ENCODE measurements at regions not wholly inside any gene's neighbourhood (a gene's known extent, or its start where the extent isn't known, plus 50 kb on each side); places are given as distances from the start of the nearest gene placed in this dataset.
"Not testable (repeated sequence)": the region's sequence is repeated elsewhere in the genome, so short reads cannot be mapped to it uniquely, and the experiment has no call there.

- H3K27ac ChIP-seq, result no peak overlapping the region
- H3K36me3 ChIP-seq, result no peaks in the 10 kb centered on the region
- WGBS, 5 donors, result 56 to 80% (median 62%) methylated on average over 8 of the region's 8 CpGs
- no peak overlapping the region for H3K4me3 ChIP-seq
- DNase-seq, result no peak
- no peaks in the 10 kb centered on the region for H3K4me1 ChIP-seq
- intact Hi-C loops (cut with DNase I; ENCODE audit: low total_unique reads), result no loop called here
- no peaks in the 10 kb centered on the region for H3K27me3 ChIP-seq (replicated peaks in 1 of 7)
- peaks cover 0 to 5% (median 0%) of the 10 kb centered on the region in 8 donors for H3K9me3 ChIP-seq
- TF ChIP-seq POLR2AphosphoS5 (IDR thresholded peaks at IDR 0.05) (no peak), POLR2A (IDR thresholded peaks at IDR 0.05) (no peak), CTCF (IDR thresholded peaks at IDR 0.05 in 8 of 11, conservative IDR thresholded peaks at IDR 0.05 in 3 of 11) (no peak)
Measured at GRCh38 chr2:172260336-172260735, 157.6 kb upstream of the DLX2 start.

- Histone ChIP-seq H3K9me3 (peaks cover 0 to 5% (median 0%) of the 10 kb centered on the region in 8 donors), H3K4me3 (no peak overlapping the region), H3K27me3 (replicated peaks in 1 of 7) (no peaks in the 10 kb centered on the region), H3K27ac (no peak overlapping the region), H3K4me1 (no peaks in the 10 kb centered on the region), H3K36me3 (no peaks in the 10 kb centered on the region)
- TF ChIP-seq POLR2A (IDR thresholded peaks at IDR 0.05), result no peak
- TF ChIP-seq POLR2AphosphoS5 (IDR thresholded peaks at IDR 0.05), result no peak
- no peak for TF ChIP-seq CTCF (IDR thresholded peaks at IDR 0.05 in 8 of 11, conservative IDR thresholded peaks at IDR 0.05 in 3 of 11)
- intact Hi-C loops (cut with DNase I; ENCODE audit: low total_unique reads), result no loop called here
- 71 to 92% (median 90%) methylated on average over 1 of the region's 1 CpG for WGBS, 5 donors
- no peak for DNase-seq
Measured at GRCh38 chr2:172261292-172261691, 158.6 kb upstream of the DLX2 start.

- Histone ChIP-seq H3K4me1 (no peaks in the 10 kb centered on the region), H3K27me3 (replicated peaks in 1 of 7) (no peaks in the 10 kb centered on the region), H3K27ac (no peak overlapping the region), H3K4me3 (no peak overlapping the region), H3K36me3 (no peaks in the 10 kb centered on the region), H3K9me3 (peaks cover 0 to 5% (median 0%) of the 10 kb centered on the region in 8 donors)
- WGBS, 5 donors, result 86 to 94% (median 89%) methylated on average over 2 of the region's 2 CpGs
- no peak for TF ChIP-seq POLR2A (IDR thresholded peaks at IDR 0.05)
- TF ChIP-seq CTCF (IDR thresholded peaks at IDR 0.05 in 8 of 11, conservative IDR thresholded peaks at IDR 0.05 in 3 of 11), result no peak
- no peak for TF ChIP-seq POLR2AphosphoS5 (IDR thresholded peaks at IDR 0.05)
- no peak for DNase-seq
- intact Hi-C loops (cut with DNase I; ENCODE audit: low total_unique reads), result no loop called here
Measured at GRCh38 chr2:172262486-172262885, 159.8 kb upstream of the DLX2 start.

GRCh38 chr2:172264820-172265219 lies 162.1 kb upstream of the DLX2 start:
- H3K4me3 ChIP-seq; H3K9me3 ChIP-seq; H3K27ac ChIP-seq; H3K4me1 ChIP-seq; intact Hi-C loops (cut with DNase I; ENCODE audit: low total_unique reads); DNase-seq; H3K27me3 ChIP-seq (replicated peaks in 1 of 7); H3K36me3 ChIP-seq: not testable (repeated sequence)
- 84 to 94% (median 86%) methylated on average over 2 of the region's 2 CpGs for WGBS, 5 donors

- H3K9me3 ChIP-seq; H3K27ac ChIP-seq; H3K4me3 ChIP-seq; H3K36me3 ChIP-seq; intact Hi-C loops (cut with DNase I; ENCODE audit: low total_unique reads); H3K4me1 ChIP-seq; DNase-seq: not testable (repeated sequence)
- 83 to 93% (median 90%) methylated on average over 7 of the region's 7 CpGs for WGBS, 5 donors
- peaks cover 0 to 10% (median 0%) of the 10 kb centered on the region in 7 donors for H3K27me3 ChIP-seq (replicated peaks in 1 of 7)
Measured at GRCh38 chr2:172269507-172270244, 157.7 kb upstream of the ITGA6 start.

Data from spleen (tissue), 11 donors.